ENCODE measurements at regions not wholly inside any gene's neighbourhood (a gene's known extent, or its start where the extent isn't known, plus 50 kb on each side); places are given as distances from the start of the nearest gene placed in this dataset.

- intact Hi-C loops (cut with DNase I), result no loop called here
- 53 to 56% methylated on average over 3 of the region's 3 CpGs for WGBS, 2 donors
- TF ChIP-seq POLR2A (IDR thresholded peaks at IDR 0.05) (no peak), CTCF (IDR thresholded peaks at IDR 0.05) (no peak)
- no peak for DNase-seq
- Histone ChIP-seq H3K4me1 (no peaks in the 10 kb centered on the region), H3K4me3 (no peak overlapping the region), H3K9me3 (no peaks in the 10 kb centered on the region), H3K27ac (no peak overlapping the region), H3K36me3 (no peaks in the 10 kb centered on the region), H3K27me3 (no peaks in the 10 kb centered on the region)
Measured at GRCh38 chr17:52378860-52379259, 220.3 kb upstream of the CA10 start.

- Histone ChIP-seq H3K4me3 (no peak overlapping the region), H3K36me3 (no peaks in the 10 kb centered on the region), H3K27ac (no peak overlapping the region), H3K27me3 (no peaks in the 10 kb centered on the region), H3K9me3 (no peaks in the 10 kb centered on the region), H3K4me1 (no peaks in the 10 kb centered on the region)
- intact Hi-C loops (cut with DNase I), result no loop called here
- TF ChIP-seq POLR2A (IDR thresholded peaks at IDR 0.05) (no peak), CTCF (IDR thresholded peaks at IDR 0.05) (no peak)
- 49% methylated on average over 3 of the region's 3 CpGs for WGBS, 2 donors
- no peak for DNase-seq
Measured at GRCh38 chr17:52376137-52376536, 217.6 kb upstream of the CA10 start.

- no peaks in the 10 kb centered on the region for H3K27me3 ChIP-seq
- intact Hi-C loops (cut with DNase I), result no loop called here
- TF ChIP-seq POLR2A (IDR thresholded peaks at IDR 0.05) (no peak), CTCF (IDR thresholded peaks at IDR 0.05) (no peak)
- no peaks in the 10 kb centered on the region for H3K4me1 ChIP-seq
- WGBS, 2 donors, result 72 to 75% methylated on average over 7 of the region's 7 CpGs
- H3K36me3 ChIP-seq, result no peaks in the 10 kb centered on the region
- DNase-seq, result no peak
- H3K4me3 ChIP-seq, result no peak overlapping the region
- H3K9me3 ChIP-seq, result no peaks in the 10 kb centered on the region
- no peak overlapping the region for H3K27ac ChIP-seq
Measured at GRCh38 chr17:52368886-52369285, 210.4 kb upstream of the CA10 start.

- 64 to 75% methylated on average over 2 of the region's 2 CpGs for WGBS, 2 donors
- H3K4me3 ChIP-seq, result no peak overlapping the region
- no peak overlapping the region for H3K27ac ChIP-seq
- intact Hi-C loops (cut with DNase I), result no loop called here
- H3K9me3 ChIP-seq, result peaks cover 0 to 15% (median 0%) of the 10 kb centered on the region in 3 donors
- H3K4me1 ChIP-seq, result no peaks in the 10 kb centered on the region
- no peaks in the 10 kb centered on the region for H3K36me3 ChIP-seq
- DNase-seq, result no peak
- no peaks in the 10 kb centered on the region for H3K27me3 ChIP-seq
- no peak for TF ChIP-seq CTCF (IDR thresholded peaks at IDR 0.05)
- no peak for TF ChIP-seq POLR2A (IDR thresholded peaks at IDR 0.05)
Measured at GRCh38 chr17:52357854-52358253, 199.3 kb upstream of the CA10 start.

- Histone ChIP-seq H3K27me3 (no peaks in the 10 kb centered on the region), H3K9me3 (no peaks in the 10 kb centered on the region), H3K27ac (no peak overlapping the region), H3K4me3 (no peak overlapping the region), H3K4me1 (no peaks in the 10 kb centered on the region), H3K36me3 (no peaks in the 10 kb centered on the region)
- WGBS, 2 donors, result 62 to 64% methylated on average over 4 of the region's 4 CpGs
- no peak for DNase-seq
- TF ChIP-seq POLR2A (IDR thresholded peaks at IDR 0.05) (no peak), CTCF (IDR thresholded peaks at IDR 0.05) (no peak)
- intact Hi-C loops (cut with DNase I), result no loop called here
Measured at GRCh38 chr17:52336796-52337195, 178.3 kb upstream of the CA10 start.

Data from esophagus squamous epithelium (tissue), 5 donors.